DOHH2 (cell line): ENCODE measurements at regions not wholly inside any gene's neighbourhood (a gene's known extent, or its start where the extent isn't known, plus 50 kb on each side); places are given as distances from the start of the nearest gene placed in this dataset.

Experiments used
- H3F3A ChIP-seq: fragments of 200-600 bp; sonication (generic), shearing (Covaris generic); 2 replicates; pipeline ENCODE4 v1.6.0; 2016; ENCODE audit warnings: antibody characterized with exemption, mild to moderate bottlenecking; ENCODE audit not compliant: control insufficient read depth, insufficient read depth
- H3K27ac ChIP-seq: fragments of 200-600 bp; sonication (generic); 2 replicates; pipeline ENCODE4 v1.5.1; 2014; ENCODE audit warnings: low read depth, mild to moderate bottlenecking, low read length, moderate library complexity
- H3K27me3 ChIP-seq: fragments of 200-600 bp; sonication (generic); 2 replicates; pipeline ENCODE4 v1.6.1; 2014; ENCODE audit warnings: mild to moderate bottlenecking, low read length, mixed read lengths; ENCODE audit not compliant: control insufficient read depth
- H3K36me3 ChIP-seq: fragments of 200-600 bp; sonication (generic); 2 replicates; pipeline ENCODE4 v1.6.1; 2014; ENCODE audit warnings: mild to moderate bottlenecking, low read length, moderate library complexity, mixed read lengths; ENCODE audit not compliant: control insufficient read depth
- H3K4me1 ChIP-seq: fragments of 200-600 bp; sonication (generic); 2 replicates; pipeline ENCODE4 v1.6.1; 2014; ENCODE audit warnings: mild to moderate bottlenecking, low read length, mixed read lengths; ENCODE audit not compliant: control insufficient read depth
- H3K4me2 ChIP-seq: fragments of 200-600 bp; sonication (generic); 2 replicates; pipeline ENCODE4 v1.6.0; 2014; ENCODE audit warnings: mild to moderate bottlenecking, low read length, moderate library complexity
- H3K4me3 ChIP-seq: fragments of 200-600 bp; sonication (generic); 2 replicates; pipeline ENCODE4 v1.5.1; 2014; ENCODE audit warnings: mild to moderate bottlenecking, low read length, mixed read lengths
- H3K79me2 ChIP-seq: fragments of 200-600 bp; sonication (generic); 2 replicates; pipeline ENCODE4 v1.6.1; 2014; ENCODE audit warnings: mild to moderate bottlenecking, low read length, mixed read lengths; ENCODE audit not compliant: control insufficient read depth
- H3K9me2 ChIP-seq: fragments of 200-600 bp; sonication (generic); replicated peaks from 2 replicates; pipeline ENCODE4 v1.6.1; 2014; ENCODE audit warnings: mild to moderate bottlenecking, low read length, mixed read lengths; ENCODE audit not compliant: control insufficient read depth
- H3K9me3 ChIP-seq: fragments of 200-600 bp; sonication (generic); 2 replicates; pipeline ENCODE4 v1.6.1; 2014; ENCODE audit warnings: antibody characterized with exemption, low read length, mixed read lengths; ENCODE audit not compliant: control insufficient read depth, insufficient read depth
- H4K20me1 ChIP-seq: fragments of 200-600 bp; sonication (generic); 2 replicates; pipeline ENCODE4 v1.6.0; 2014; ENCODE audit warnings: low read depth, mild to moderate bottlenecking, antibody characterized with exemption, low read length, moderate library complexity; ENCODE audit not compliant: control insufficient read depth, insufficient read depth
- EZH2phosphoT487 ChIP-seq: fragments of 200-600 bp; sonication (generic); IDR thresholded peaks from 2 replicates; pipeline ENCODE4 v1.6.1; 2017; ENCODE audit warnings: borderline replicate concordance, mild to moderate bottlenecking, antibody characterized with exemption, low read length, moderate library complexity, mixed read lengths
- TF ChIP-seq, protein P1 (sequence below): fragments of 200-600 bp; sonication (generic); IDR thresholded peaks from one replicate; pipeline ENCODE4 v1.5.1; 2014; ENCODE audit warnings: antibody characterized with exemption, mild to moderate bottlenecking, low read depth, low read length; ENCODE audit not compliant: poor library complexity, severe bottlenecking

DNA sequence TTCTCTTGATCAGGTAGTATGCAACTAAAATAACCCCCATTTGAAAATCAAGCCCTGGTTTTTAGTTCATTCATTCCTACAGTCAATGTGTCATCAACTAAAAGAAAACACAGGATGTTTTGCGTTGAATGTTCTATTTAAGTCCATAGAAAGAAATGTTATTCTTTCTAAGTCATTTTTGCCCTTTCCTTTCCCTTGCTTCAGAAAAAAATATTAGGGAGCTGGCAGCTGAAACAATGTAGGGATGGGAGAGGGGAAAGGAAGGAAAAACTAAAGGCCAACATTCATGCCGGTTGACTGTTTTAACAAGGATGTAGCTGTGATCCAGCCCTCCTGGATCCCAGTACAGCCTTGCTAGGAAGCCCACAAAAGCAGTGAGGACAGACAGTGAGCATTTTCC, 155.1 kb downstream of the BTG1 start:
- no peak overlapping the region for H3K27ac ChIP-seq
- no peaks in the 10 kb centered on the region for H3F3A ChIP-seq
- no peaks in the 10 kb centered on the region for H3K9me2 ChIP-seq
- H4K20me1 ChIP-seq: no peaks in the 10 kb centered on the region
- no peaks in the 10 kb centered on the region for H3K27me3 ChIP-seq
- no peaks in the 10 kb centered on the region for H3K79me2 ChIP-seq
- H3K9me3 ChIP-seq: no peaks in the 10 kb centered on the region
- H3K4me2 ChIP-seq: no peak overlapping the region
- H3K4me1 ChIP-seq: no peaks in the 10 kb centered on the region
- no peak overlapping the region for H3K4me3 ChIP-seq
- TF ChIP-seq EZH2phosphoT487: no peak
- TF ChIP-seq, protein P1, sequence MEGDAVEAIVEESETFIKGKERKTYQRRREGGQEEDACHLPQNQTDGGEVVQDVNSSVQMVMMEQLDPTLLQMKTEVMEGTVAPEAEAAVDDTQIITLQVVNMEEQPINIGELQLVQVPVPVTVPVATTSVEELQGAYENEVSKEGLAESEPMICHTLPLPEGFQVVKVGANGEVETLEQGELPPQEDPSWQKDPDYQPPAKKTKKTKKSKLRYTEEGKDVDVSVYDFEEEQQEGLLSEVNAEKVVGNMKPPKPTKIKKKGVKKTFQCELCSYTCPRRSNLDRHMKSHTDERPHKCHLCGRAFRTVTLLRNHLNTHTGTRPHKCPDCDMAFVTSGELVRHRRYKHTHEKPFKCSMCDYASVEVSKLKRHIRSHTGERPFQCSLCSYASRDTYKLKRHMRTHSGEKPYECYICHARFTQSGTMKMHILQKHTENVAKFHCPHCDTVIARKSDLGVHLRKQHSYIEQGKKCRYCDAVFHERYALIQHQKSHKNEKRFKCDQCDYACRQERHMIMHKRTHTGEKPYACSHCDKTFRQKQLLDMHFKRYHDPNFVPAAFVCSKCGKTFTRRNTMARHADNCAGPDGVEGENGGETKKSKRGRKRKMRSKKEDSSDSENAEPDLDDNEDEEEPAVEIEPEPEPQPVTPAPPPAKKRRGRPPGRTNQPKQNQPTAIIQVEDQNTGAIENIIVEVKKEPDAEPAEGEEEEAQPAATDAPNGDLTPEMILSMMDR: no peak
- H3K36me3 ChIP-seq: no peaks in the 10 kb centered on the region

DNA sequence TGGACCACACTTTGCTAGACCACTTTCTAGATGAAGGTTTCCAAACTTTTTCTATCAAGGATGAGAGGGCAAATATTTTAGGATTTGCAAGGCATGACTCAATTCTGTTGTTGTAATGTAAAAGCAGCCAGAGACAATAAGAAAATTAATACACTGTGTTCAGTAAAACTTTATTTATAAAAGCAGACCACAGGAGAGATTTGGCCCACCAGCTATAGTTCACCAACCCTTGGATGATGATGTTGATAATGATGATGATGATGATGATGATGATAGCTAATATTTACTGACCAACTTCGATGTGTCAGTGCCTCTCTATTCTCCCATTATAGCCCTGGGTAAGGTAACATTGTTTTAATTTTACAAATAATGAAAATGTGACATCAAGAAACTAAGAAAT, 156.5 kb downstream of the BTG1 start:
- H3K4me1 ChIP-seq: no peaks in the 10 kb centered on the region
- H4K20me1 ChIP-seq: no peaks in the 10 kb centered on the region
- H3K4me2 ChIP-seq: no peak overlapping the region

DNA sequence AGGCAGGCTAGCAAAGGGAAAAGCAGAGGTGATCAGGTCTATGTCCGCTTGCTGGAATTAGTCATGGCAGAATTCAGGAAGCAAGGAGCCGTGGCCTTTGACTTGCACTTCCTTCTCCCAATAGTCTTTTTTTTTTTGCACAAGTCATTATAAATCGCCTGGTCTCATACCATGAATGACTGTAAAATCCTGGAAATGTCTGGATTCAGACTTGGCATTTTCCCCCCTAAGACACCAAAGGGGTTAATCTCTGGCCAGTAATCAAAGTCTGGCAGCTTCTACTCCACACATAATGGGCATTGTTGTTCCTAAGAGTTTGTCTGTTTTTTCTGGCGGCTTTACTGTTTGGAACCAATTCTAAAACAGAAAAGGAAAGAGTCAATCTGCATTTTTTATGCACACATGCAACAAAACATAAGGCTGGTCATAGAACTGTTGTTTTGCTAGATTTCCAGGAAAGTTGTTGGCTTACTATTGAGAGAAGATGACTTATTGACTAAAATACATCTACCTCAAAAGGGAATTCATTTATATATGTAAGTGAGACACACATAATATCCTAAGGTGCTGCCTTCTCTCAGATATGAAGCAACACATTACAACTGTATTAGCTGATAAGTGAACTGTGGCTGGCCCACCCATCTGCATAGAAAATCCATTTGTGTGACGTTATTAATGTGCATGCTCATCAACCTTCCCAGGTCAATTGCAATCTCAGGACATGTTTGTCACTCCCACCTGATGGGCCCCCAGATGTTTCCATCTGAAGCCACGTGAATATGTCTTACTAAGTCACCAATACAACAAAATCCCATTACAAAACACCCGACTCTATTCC, 157.3 kb downstream of the BTG1 start:
- H3K27ac ChIP-seq: no peak overlapping the region
- no peak overlapping the region for H3K4me3 ChIP-seq
- no peak overlapping the region for H3K4me2 ChIP-seq
- H4K20me1 ChIP-seq: no peaks in the 10 kb centered on the region
- no peaks in the 10 kb centered on the region for H3K4me1 ChIP-seq
- H3K36me3 ChIP-seq: no peaks in the 10 kb centered on the region
- no peaks in the 10 kb centered on the region for H3K27me3 ChIP-seq
- TF ChIP-seq EZH2phosphoT487: no peak
- TF ChIP-seq, protein P1: no peak
- no peaks in the 10 kb centered on the region for H3F3A ChIP-seq
- no peaks in the 10 kb centered on the region for H3K9me2 ChIP-seq
- H3K79me2 ChIP-seq: no peaks in the 10 kb centered on the region
- no peaks in the 10 kb centered on the region for H3K9me3 ChIP-seq

More for the DNA sequence above, 156.5 kb downstream of the BTG1 start:
- no peaks in the 10 kb centered on the region for H3K27me3 ChIP-seq
- H3K27ac ChIP-seq: no peak overlapping the region
- TF ChIP-seq, protein P1: no peak
- no peak for TF ChIP-seq EZH2phosphoT487
- no peaks in the 10 kb centered on the region for H3K9me2 ChIP-seq
- no peaks in the 10 kb centered on the region for H3K79me2 ChIP-seq
- H3F3A ChIP-seq: no peaks in the 10 kb centered on the region
- no peak overlapping the region for H3K4me3 ChIP-seq
- H3K36me3 ChIP-seq: no peaks in the 10 kb centered on the region
- H3K9me3 ChIP-seq: no peaks in the 10 kb centered on the region
